Ectodermal cell (in vitro differentiated cells): ENCODE measurements at regions not wholly inside any gene's neighbourhood (a gene's known extent, or its start where the extent isn't known, plus 50 kb on each side); places are given as distances from the start of the nearest gene placed in this dataset.

Experiments
- H3K27ac ChIP-seq: 2 replicates; pipeline ENCODE4 v1.7.0; 2013; ENCODE audit warnings: mild to moderate bottlenecking, low read depth, low read length; ENCODE audit not compliant: insufficient read depth, poor library complexity, severe bottlenecking
- H3K27me3 ChIP-seq: 2 replicates; pipeline ENCODE4 v1.7.0; 2013; ENCODE audit warnings: mild to moderate bottlenecking, low read length; ENCODE audit not compliant: insufficient read depth, control insufficient read depth, poor library complexity, severe bottlenecking
- H3K36me3 ChIP-seq: one replicate; pipeline ENCODE4 v1.7.0; 2013; ENCODE audit warnings: low read length; ENCODE audit not compliant: control insufficient read depth, insufficient read depth
- H3K4me1 ChIP-seq: one replicate; pipeline ENCODE4 v1.7.0; 2013; ENCODE audit warnings: low read length; ENCODE audit not compliant: control insufficient read depth, insufficient read depth
- H3K4me3 ChIP-seq: 2 replicates; pipeline ENCODE4 v1.7.0; 2013; ENCODE audit warnings: low read depth, low read length, control low read depth; ENCODE audit not compliant: insufficient read depth
- H3K9me3 ChIP-seq: 2 replicates; pipeline ENCODE4 v1.7.0; 2013; ENCODE audit warnings: mild to moderate bottlenecking, low read length, moderate library complexity; ENCODE audit not compliant: control insufficient read depth
- WGBS, 2 experiments: methylation state at CpG; one replicate each; pipeline ENCODE4 v1.1.7; 2013; ENCODE audit warnings: missing lambda C conversion rate in 2 of 2; 5-methylcytosine and 5-hydroxymethylcytosine counted together

DNA sequence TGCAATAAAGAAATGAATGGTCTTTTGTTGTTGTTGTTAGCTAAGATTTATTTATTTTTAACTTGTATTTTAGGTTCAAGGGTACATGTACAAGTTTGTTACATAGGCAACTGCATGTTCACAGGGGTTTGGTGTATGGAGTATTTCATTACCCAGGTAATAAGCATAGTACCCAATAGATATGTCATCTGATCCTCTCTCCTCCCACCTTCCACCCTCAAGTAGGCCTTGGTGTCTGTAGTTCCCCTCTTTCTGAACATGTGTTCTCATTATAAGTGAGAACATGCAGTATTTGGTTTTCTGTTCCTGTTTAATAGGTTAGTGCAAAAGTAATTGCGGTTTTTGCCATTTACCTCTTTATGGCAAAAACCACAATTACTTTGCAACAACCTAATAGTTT is 554.1 kb downstream of the TBC1D4 start:
- Histone ChIP-seq H3K4me3 (no peak overlapping the region), H3K27me3 (no peaks in the 10 kb centered on the region), H3K36me3 (no peaks in the 10 kb centered on the region), H3K27ac (no peak overlapping the region), H3K4me1 (no peaks in the 10 kb centered on the region), H3K9me3 (peaks cover 12% of the 10 kb centered on the region)
- 20 to 40% methylated on average over 1 of the region's 1 CpG for WGBS, 2 experiments

DNA sequence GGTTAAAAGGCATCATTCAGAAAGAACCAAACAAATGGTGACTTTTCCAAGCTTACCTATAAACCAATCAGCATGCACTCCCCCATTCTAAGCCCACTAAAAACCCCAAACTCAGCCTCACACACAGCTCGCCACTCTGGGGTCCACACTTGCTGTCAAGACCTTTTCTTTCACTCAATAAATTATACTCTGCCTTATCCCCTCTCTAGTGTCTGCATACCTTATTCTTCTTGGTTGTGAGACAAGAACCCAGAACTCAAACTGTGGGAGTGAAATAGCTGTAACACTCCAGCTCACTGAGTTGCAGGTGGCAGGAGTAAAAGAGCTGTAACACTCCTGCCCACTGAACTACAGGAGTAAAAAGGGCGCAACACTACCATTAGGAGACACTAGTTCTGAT is 559.0 kb downstream of the TBC1D4 start:
- Histone ChIP-seq H3K9me3 (peaks cover 13% of the 10 kb centered on the region), H3K4me3 (no peak overlapping the region), H3K27me3 (no peaks in the 10 kb centered on the region), H3K4me1 (no peaks in the 10 kb centered on the region), H3K36me3 (no peaks in the 10 kb centered on the region), H3K27ac (no peak overlapping the region)
- whole genome bisulfite sequencing, 2 experiments: 90 to 100% methylated on average over 2 of the region's 2 CpGs

DNA sequence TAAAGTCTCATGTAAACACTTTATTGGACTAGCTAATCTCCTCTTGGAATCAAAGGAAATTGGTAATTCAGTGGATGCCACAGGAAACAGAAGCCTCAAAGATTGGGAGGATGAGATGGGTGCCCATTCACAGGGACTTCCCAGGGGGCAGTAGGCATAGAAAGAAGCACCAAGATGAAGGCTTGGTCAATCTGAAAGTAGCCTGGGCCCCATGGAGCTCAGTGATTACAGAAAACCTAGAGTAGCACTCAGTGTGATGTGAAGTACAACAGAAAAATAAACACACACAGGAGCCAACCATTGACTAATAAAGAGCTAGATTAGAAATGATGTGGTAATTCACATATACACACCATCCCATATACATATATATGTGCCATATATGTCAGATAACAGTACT is 560.6 kb downstream of the TBC1D4 start:
- no peak overlapping the region for H3K27ac ChIP-seq
- H3K4me3 ChIP-seq: no peak overlapping the region
- no peaks in the 10 kb centered on the region for H3K4me1 ChIP-seq
- H3K27me3 ChIP-seq: no peaks in the 10 kb centered on the region
- H3K9me3 ChIP-seq: peaks cover 9% of the 10 kb centered on the region
- no peaks in the 10 kb centered on the region for H3K36me3 ChIP-seq

DNA sequence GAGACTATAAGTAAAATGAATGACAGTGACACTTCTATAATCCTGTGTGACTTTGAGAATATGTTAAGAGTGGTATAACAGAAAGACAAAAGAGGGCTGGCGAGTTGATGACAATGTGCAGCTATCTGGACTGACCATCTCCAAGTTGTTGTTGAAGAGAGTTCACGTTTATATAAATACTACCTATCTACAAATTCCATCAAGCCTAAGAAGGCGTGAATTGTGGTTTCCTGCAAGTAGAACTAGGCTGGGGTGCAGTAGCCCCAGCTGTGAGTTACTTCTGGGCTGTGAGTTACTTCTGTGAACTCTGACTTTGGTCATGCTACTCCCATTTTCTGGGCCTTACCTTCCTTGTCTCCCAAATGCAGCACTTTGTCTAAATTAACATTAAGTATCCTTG is 561.0 kb downstream of the TBC1D4 start:
- WGBS, 2 experiments: 94 to 100% methylated on average over 3 of the region's 3 CpGs
- H3K27me3 ChIP-seq: no peaks in the 10 kb centered on the region
- H3K9me3 ChIP-seq: peaks cover 9% of the 10 kb centered on the region
- no peak overlapping the region for H3K4me3 ChIP-seq
- no peak overlapping the region for H3K27ac ChIP-seq
- no peaks in the 10 kb centered on the region for H3K36me3 ChIP-seq
- H3K4me1 ChIP-seq: no peaks in the 10 kb centered on the region

DNA sequence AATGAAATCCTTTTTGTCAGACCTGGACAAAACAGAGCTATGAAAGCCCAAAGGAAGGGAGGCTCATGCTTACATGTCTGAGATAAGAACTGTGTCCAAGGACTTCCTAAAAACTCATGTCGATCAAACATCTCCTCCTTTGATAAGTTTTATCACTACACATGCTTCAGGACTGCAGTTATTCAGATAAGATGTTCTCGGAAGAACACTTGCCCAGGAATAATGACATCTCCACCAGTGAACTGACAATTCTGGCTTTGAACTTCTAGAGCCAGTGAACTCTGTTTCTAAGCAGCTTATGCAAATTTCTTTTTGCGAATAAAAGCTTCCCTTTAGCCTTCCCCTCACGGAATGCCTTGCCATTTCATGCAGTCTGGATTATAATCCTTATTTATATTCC is 561.6 kb downstream of the TBC1D4 start:
- H3K27me3 ChIP-seq: no peaks in the 10 kb centered on the region

DNA sequence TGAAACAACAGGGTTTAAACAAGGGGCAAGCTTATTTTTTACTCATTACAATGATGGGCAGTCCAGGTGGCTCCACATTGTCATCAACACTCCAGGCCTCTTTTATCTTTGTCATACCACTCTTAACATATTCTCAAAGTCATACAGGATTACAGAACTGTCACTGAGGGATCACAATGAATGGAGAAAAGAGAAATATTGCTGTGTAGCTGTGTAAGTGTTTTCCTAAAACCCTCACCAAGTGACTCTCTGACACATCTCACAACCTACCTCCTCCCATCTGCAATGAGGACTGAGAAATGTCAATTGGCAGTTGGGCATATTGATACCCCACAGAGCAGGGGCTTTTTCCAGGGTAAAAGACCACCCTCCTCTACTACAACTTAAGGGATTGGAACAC is 562.1 kb downstream of the TBC1D4 start:
- H3K9me3 ChIP-seq: peaks cover 9% of the 10 kb centered on the region

More for the DNA sequence above, 561.6 kb downstream of the TBC1D4 start:
- Histone ChIP-seq H3K9me3 (peaks cover 9% of the 10 kb centered on the region), H3K27ac (no peak overlapping the region), H3K4me3 (no peak overlapping the region), H3K4me1 (no peaks in the 10 kb centered on the region), H3K36me3 (no peaks in the 10 kb centered on the region)
- 82 to 86% methylated on average over 3 of the region's 4 CpGs for WGBS, 2 experiments

DNA sequence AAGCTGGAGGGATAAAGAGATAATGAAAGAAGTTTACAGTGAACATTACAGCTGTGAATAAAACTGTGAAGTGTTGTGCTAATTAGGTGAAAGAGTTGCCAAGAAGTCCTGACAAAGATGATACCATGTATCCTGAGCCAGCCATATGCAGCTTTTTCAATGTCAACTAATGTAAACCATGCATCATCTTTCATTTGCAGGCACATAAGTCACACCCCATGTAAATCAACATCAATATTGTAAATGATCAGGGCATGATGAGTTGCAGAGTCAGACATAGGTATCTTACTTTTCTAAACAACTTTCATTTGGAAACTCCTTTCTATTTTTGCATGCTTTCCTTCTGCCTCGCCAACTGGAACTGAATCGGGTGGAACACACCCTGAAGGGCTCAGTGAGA is 569.1 kb downstream of the TBC1D4 start:
- Histone ChIP-seq H3K36me3 (no peaks in the 10 kb centered on the region), H3K27me3 (no peaks in the 10 kb centered on the region), H3K27ac (no peak overlapping the region), H3K4me3 (no peak overlapping the region), H3K4me1 (no peaks in the 10 kb centered on the region), H3K9me3 (no peaks in the 10 kb centered on the region)
- WGBS, 2 experiments: 93 to 96% methylated on average over 2 of the region's 2 CpGs

More for the DNA sequence above, 562.1 kb downstream of the TBC1D4 start:
- H3K36me3 ChIP-seq: no peaks in the 10 kb centered on the region
- no peak overlapping the region for H3K27ac ChIP-seq
- H3K4me3 ChIP-seq: no peak overlapping the region
- no peaks in the 10 kb centered on the region for H3K4me1 ChIP-seq
- H3K27me3 ChIP-seq: no peaks in the 10 kb centered on the region

DNA sequence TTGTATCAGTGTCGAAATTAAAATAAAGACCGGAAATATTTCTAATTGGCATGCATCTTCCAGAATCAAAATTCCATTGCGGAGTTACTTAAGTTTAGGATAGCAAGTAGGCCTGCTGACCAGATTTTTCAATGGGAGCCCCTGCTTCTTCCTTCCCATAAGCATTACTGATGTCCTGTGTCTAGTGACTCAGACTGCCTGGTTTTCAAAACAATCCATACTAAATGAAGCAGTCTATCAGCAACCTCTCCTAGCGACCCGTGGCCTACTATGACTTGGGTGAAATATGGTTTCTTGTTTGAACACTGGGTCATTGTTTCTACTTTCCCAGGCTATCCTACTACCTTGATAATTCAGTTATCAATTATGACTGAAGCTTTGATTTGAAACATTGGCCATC is 571.6 kb downstream of the TBC1D4 start:
- Histone ChIP-seq H3K36me3 (no peaks in the 10 kb centered on the region), H3K4me3 (no peak overlapping the region), H3K27ac (no peak overlapping the region), H3K9me3 (no peaks in the 10 kb centered on the region), H3K4me1 (no peaks in the 10 kb centered on the region), H3K27me3 (no peaks in the 10 kb centered on the region)
- 97 to 98% methylated on average over 5 of the region's 5 CpGs for WGBS, 2 experiments

DNA sequence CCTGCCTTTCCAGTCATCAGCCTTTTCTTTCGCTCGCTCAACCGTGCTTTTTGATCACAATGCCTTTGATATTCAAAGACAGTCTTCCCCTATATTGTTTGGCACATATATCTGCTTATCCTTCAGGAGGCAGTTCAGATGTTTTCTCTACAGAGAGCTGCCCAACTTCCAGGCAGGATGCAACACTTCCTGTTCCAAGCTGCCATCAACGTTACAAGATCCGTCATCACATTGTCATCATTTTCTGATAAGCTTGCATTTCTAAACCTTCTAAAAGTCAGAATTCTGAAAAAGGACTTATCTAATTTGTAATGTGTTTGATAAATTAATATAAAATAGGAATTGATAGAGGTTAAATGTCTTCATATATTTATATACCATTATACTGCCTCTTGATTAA is 574.2 kb downstream of the TBC1D4 start:
- Histone ChIP-seq H3K36me3 (no peaks in the 10 kb centered on the region), H3K9me3 (no peaks in the 10 kb centered on the region), H3K27ac (no peak overlapping the region), H3K4me3 (no peak overlapping the region), H3K4me1 (no peaks in the 10 kb centered on the region), H3K27me3 (no peaks in the 10 kb centered on the region)
- 92 to 94% methylated on average over 5 of the region's 5 CpGs for WGBS, 2 experiments

DNA sequence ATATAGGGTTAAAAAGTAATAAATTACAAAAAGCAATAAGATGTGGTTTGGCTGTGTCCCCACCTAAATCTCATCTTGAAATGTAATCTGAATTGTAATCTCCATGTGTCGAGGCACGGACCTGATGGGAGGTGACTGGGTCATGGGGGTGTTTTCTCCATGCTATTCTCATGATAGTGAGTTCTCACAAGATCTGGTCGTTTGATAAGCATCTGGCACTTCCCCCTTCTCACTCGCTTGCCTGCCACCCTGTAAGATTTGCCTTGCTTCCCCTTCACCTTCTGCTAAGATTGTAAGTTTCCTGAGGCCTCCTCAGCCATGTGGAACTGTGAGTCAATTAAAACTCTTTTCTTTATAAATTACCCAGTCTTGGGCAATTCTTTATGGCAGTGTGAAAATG is 577.4 kb downstream of the TBC1D4 start:
- H3K27me3 ChIP-seq: no peaks in the 10 kb centered on the region
- no peak overlapping the region for H3K4me3 ChIP-seq
- no peaks in the 10 kb centered on the region for H3K9me3 ChIP-seq
- H3K27ac ChIP-seq: no peak overlapping the region
- no peaks in the 10 kb centered on the region for H3K4me1 ChIP-seq
- WGBS, 2 experiments: 88 to 92% methylated on average over 4 of the region's 4 CpGs
- H3K36me3 ChIP-seq: no peaks in the 10 kb centered on the region

DNA sequence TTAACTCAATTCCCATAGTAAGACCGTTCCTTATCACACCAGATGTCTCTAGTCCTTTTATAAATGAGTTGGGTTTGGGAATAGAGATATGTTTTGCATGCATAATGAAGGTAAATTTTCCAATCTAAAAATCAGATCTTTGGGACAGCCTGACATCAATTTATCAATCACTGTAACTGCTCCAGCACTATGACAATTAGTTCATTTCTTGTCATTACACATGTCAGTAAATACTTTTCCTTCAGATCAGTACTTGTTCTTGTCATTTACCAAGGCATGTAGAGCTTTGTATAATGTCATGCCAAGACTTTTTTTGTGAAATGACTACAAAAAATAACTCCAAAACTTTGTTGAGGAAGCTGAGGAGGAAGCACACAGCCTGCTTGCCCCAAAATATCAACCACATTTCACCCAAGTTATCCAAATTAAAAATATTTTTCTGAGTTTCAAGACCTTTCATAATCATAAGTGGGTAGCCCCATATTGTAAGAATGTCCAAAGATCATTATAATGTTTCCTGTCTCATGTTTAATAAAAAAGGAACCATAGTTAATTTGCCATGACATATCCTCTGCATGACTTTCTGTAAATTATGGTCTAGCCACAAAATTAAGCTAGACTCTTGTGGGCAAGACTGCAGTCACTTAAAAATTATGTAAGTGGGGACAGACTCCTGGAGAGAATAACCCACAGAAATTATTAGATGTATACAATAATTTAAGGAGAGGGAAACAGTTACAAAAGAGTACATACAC is 586.8 kb downstream of the TBC1D4 start:
- H3K9me3 ChIP-seq: no peaks in the 10 kb centered on the region
- H3K27me3 ChIP-seq: no peaks in the 10 kb centered on the region
- H3K4me1 ChIP-seq: no peaks in the 10 kb centered on the region
- H3K4me3 ChIP-seq: no peak overlapping the region
- no CpG with 5 or more reads among the region's 1 CpG for WGBS, 2 experiments
- H3K27ac ChIP-seq: no peak overlapping the region
- no peaks in the 10 kb centered on the region for H3K36me3 ChIP-seq
